ENCODE measurements at regions not wholly inside any gene's neighbourhood (a gene's known extent, or its start where the extent isn't known, plus 50 kb on each side); places are given as distances from the start of the nearest gene placed in this dataset.

GRCh38 chr11:70616317-70616716 is 218.0 kb downstream of the CTTN start:
- Histone ChIP-seq H3K18ac (ENCODE audit: low read length) (peak overlapping the region; percentile 48), H4K8ac (ENCODE audit: low read depth, low read length) (no peak overlapping the region), H2AFZ (ENCODE audit: low read length) (no peak overlapping the region), H3K79me1 (ENCODE audit: low read depth, low read length) (no peaks in the 10 kb centered on the region), H4K91ac (ENCODE audit: low read depth, low read length, poor library complexity) (no peak overlapping the region), H3K4me2 (ENCODE audit: insufficient read depth, low read length, poor library complexity, severe bottlenecking) (no peak overlapping the region), H3K4ac (ENCODE audit: low read length) (no peak overlapping the region), H3K9ac (ENCODE audit: low read depth, low read length, poor library complexity) (no peak overlapping the region), H2BK12ac (ENCODE audit: low read length) (no peak overlapping the region), H3K27ac (replicated peaks; ENCODE audit: low read length) (no peak overlapping the region), H2BK120ac (ENCODE audit: low read depth, low read length) (no peak overlapping the region), H3K14ac (ENCODE audit: low read length) (no peak overlapping the region), H2BK15ac (ENCODE audit: low read length) (no peak overlapping the region), H3K4me3 (ENCODE audit: low read length in 2 of 2) (no peak overlapping the region), H2BK5ac (ENCODE audit: low read length) (peak overlapping the region; percentile 45), H3K27me3 (ENCODE audit: control insufficient read depth in 3 of 3, insufficient read depth in 3 of 3, low read depth in 1 of 3, low read length in 3 of 3) (no peaks in the 10 kb centered on the region), H2AK5ac (ENCODE audit: low read depth, low read length) (peak overlapping the region; percentile 24), H3K9me3 (replicated peaks in 1 of 2; ENCODE audit: control insufficient read depth in 2 of 2, insufficient read depth in 1 of 2, low read depth in 1 of 2, low read length in 2 of 2) (peaks cover 3 to 10% of the 10 kb centered on the region in 2 donors), H3K36me3 (replicated peaks in 1 of 2; ENCODE audit: control insufficient read depth in 2 of 2, insufficient read depth in 2 of 2, low read length in 2 of 2) (no peaks in the 10 kb centered on the region), H3K23ac (ENCODE audit: low read depth, low read length, poor library complexity) (peak overlapping the region; percentile 45), H3K4me1 (ENCODE audit: control insufficient read depth in 2 of 2, insufficient read depth in 1 of 2, low read depth in 1 of 2, low read length in 2 of 2) (peaks cover 12 to 21% of the 10 kb centered on the region in 2 donors)
- no peak for DNase-seq (ENCODE audit: low spot score)
- WGBS, 2 donors (ENCODE audit: extremely low coverage in 2 of 2, insufficient read length in 2 of 2, insufficient replicate concordance in 1 of 2) = no CpG with 5 or more reads among the region's 7 CpGs

- Histone ChIP-seq H3K4ac (ENCODE audit: low read length) (no peak overlapping the region), H3K18ac (ENCODE audit: low read length) (peak overlapping the region; percentile 15), H3K9ac (ENCODE audit: low read depth, low read length, poor library complexity) (no peak overlapping the region), H3K4me3 (ENCODE audit: low read length in 2 of 2) (peak overlapping the region in 1 of 2 donors; percentile 60), H4K91ac (ENCODE audit: low read depth, low read length, poor library complexity) (no peak overlapping the region), H2BK12ac (ENCODE audit: low read length) (no peak overlapping the region), H4K8ac (ENCODE audit: low read depth, low read length) (no peak overlapping the region), H3K9me3 (replicated peaks in 1 of 2; ENCODE audit: control insufficient read depth in 2 of 2, insufficient read depth in 1 of 2, low read depth in 1 of 2, low read length in 2 of 2) (peaks cover 3 to 10% of the 10 kb centered on the region in 2 donors), H2BK120ac (ENCODE audit: low read depth, low read length) (no peak overlapping the region), H3K4me2 (ENCODE audit: insufficient read depth, low read length, poor library complexity, severe bottlenecking) (no peak overlapping the region), H2BK15ac (ENCODE audit: low read length) (no peak overlapping the region), H2AFZ (ENCODE audit: low read length) (no peak overlapping the region), H3K27me3 (ENCODE audit: control insufficient read depth in 3 of 3, insufficient read depth in 3 of 3, low read depth in 1 of 3, low read length in 3 of 3) (no peaks in the 10 kb centered on the region), H3K79me1 (ENCODE audit: low read depth, low read length) (no peaks in the 10 kb centered on the region), H3K14ac (ENCODE audit: low read length) (no peak overlapping the region), H3K23ac (ENCODE audit: low read depth, low read length, poor library complexity) (no peak overlapping the region), H3K36me3 (replicated peaks in 1 of 2; ENCODE audit: control insufficient read depth in 2 of 2, insufficient read depth in 2 of 2, low read length in 2 of 2) (no peaks in the 10 kb centered on the region), H2AK5ac (ENCODE audit: low read depth, low read length) (no peak overlapping the region), H2BK5ac (ENCODE audit: low read length) (peak overlapping the region; percentile 45), H3K4me1 (ENCODE audit: control insufficient read depth in 2 of 2, insufficient read depth in 1 of 2, low read depth in 1 of 2, low read length in 2 of 2) (peaks cover 7 to 21% of the 10 kb centered on the region in 2 donors), H3K27ac (replicated peaks; ENCODE audit: low read length) (no peak overlapping the region)
- no CpG with 5 or more reads among the region's 12 CpGs for WGBS, 2 donors (ENCODE audit: extremely low coverage in 2 of 2, insufficient read length in 2 of 2, insufficient replicate concordance in 1 of 2)
- no peak for DNase-seq (ENCODE audit: low spot score)
Observed at GRCh38 chr11:70616938-70617654, 218.8 kb downstream of the CTTN start.

- no peak overlapping the region for H2AFZ ChIP-seq (ENCODE audit: low read length)
- WGBS, 2 donors (ENCODE audit: extremely low coverage in 2 of 2, insufficient read length in 2 of 2, insufficient replicate concordance in 1 of 2) = no CpG with 5 or more reads among the region's 22 CpGs
- no peak overlapping the region for H2BK15ac ChIP-seq (ENCODE audit: low read length)
- H3K4me1 ChIP-seq (ENCODE audit: control insufficient read depth in 2 of 2, insufficient read depth in 1 of 2, low read depth in 1 of 2, low read length in 2 of 2) = peaks cover 3 to 17% of the 10 kb centered on the region in 2 donors
- H3K9me3 ChIP-seq (replicated peaks in 1 of 2; ENCODE audit: control insufficient read depth in 2 of 2, insufficient read depth in 1 of 2, low read depth in 1 of 2, low read length in 2 of 2) = peaks cover 3 to 10% of the 10 kb centered on the region in 2 donors
- H4K8ac ChIP-seq (ENCODE audit: low read depth, low read length) = no peak overlapping the region
- no peak overlapping the region for H3K23ac ChIP-seq (ENCODE audit: low read depth, low read length, poor library complexity)
- H2BK5ac ChIP-seq (ENCODE audit: low read length) = no peak overlapping the region
- H3K4me2 ChIP-seq (ENCODE audit: insufficient read depth, low read length, poor library complexity, severe bottlenecking) = no peak overlapping the region
- H4K91ac ChIP-seq (ENCODE audit: low read depth, low read length, poor library complexity) = no peak overlapping the region
- no peak overlapping the region for H3K9ac ChIP-seq (ENCODE audit: low read depth, low read length, poor library complexity)
- H2AK5ac ChIP-seq (ENCODE audit: low read depth, low read length) = no peak overlapping the region
- no peak overlapping the region for H3K27ac ChIP-seq (replicated peaks; ENCODE audit: low read length)
- H3K79me1 ChIP-seq (ENCODE audit: low read depth, low read length) = no peaks in the 10 kb centered on the region
- no peak overlapping the region for H3K14ac ChIP-seq (ENCODE audit: low read length)
- H3K4ac ChIP-seq (ENCODE audit: low read length) = no peak overlapping the region
- DNase-seq (ENCODE audit: low spot score) = no peak
- peak overlapping the region; percentile 58 for H3K18ac ChIP-seq (ENCODE audit: low read length)
- no peak overlapping the region for H2BK12ac ChIP-seq (ENCODE audit: low read length)
- no peak overlapping the region for H3K4me3 ChIP-seq (ENCODE audit: low read length in 2 of 2)
- H3K27me3 ChIP-seq (ENCODE audit: control insufficient read depth in 3 of 3, insufficient read depth in 3 of 3, low read depth in 1 of 3, low read length in 3 of 3) = no peaks in the 10 kb centered on the region
- H3K36me3 ChIP-seq (replicated peaks in 1 of 2; ENCODE audit: control insufficient read depth in 2 of 2, insufficient read depth in 2 of 2, low read length in 2 of 2) = no peaks in the 10 kb centered on the region
- H2BK120ac ChIP-seq (ENCODE audit: low read depth, low read length) = no peak overlapping the region
Observed at GRCh38 chr11:70618431-70619101, 220.2 kb downstream of the CTTN start.

GRCh38 chr11:70619591-70619990 is 221.3 kb downstream of the CTTN start:
- Histone ChIP-seq H2BK12ac (ENCODE audit: low read length) (no peak overlapping the region), H2BK5ac (ENCODE audit: low read length) (no peak overlapping the region), H3K14ac (ENCODE audit: low read length) (no peak overlapping the region), H3K4me2 (ENCODE audit: insufficient read depth, low read length, poor library complexity, severe bottlenecking) (no peak overlapping the region), H3K79me1 (ENCODE audit: low read depth, low read length) (peaks cover 3% of the 10 kb centered on the region), H2AFZ (ENCODE audit: low read length) (no peak overlapping the region), H3K27ac (replicated peaks; ENCODE audit: low read length) (no peak overlapping the region), H4K8ac (ENCODE audit: low read depth, low read length) (no peak overlapping the region), H2AK5ac (ENCODE audit: low read depth, low read length) (peak overlapping the region; percentile 8), H2BK120ac (ENCODE audit: low read depth, low read length) (no peak overlapping the region), H3K23ac (ENCODE audit: low read depth, low read length, poor library complexity) (peak overlapping the region; percentile 83), H3K4me3 (ENCODE audit: low read length in 2 of 2) (no peak overlapping the region), H3K27me3 (ENCODE audit: control insufficient read depth in 3 of 3, insufficient read depth in 3 of 3, low read depth in 1 of 3, low read length in 3 of 3) (no peaks in the 10 kb centered on the region), H3K4me1 (ENCODE audit: control insufficient read depth in 2 of 2, insufficient read depth in 1 of 2, low read depth in 1 of 2, low read length in 2 of 2) (peaks cover 3 to 11% of the 10 kb centered on the region in 2 donors), H3K4ac (ENCODE audit: low read length) (no peak overlapping the region), H3K9ac (ENCODE audit: low read depth, low read length, poor library complexity) (no peak overlapping the region), H3K18ac (ENCODE audit: low read length) (peak overlapping the region; percentile 44), H4K91ac (ENCODE audit: low read depth, low read length, poor library complexity) (no peak overlapping the region), H3K36me3 (replicated peaks in 1 of 2; ENCODE audit: control insufficient read depth in 2 of 2, insufficient read depth in 2 of 2, low read length in 2 of 2) (no peaks in the 10 kb centered on the region), H2BK15ac (ENCODE audit: low read length) (no peak overlapping the region), H3K9me3 (replicated peaks in 1 of 2; ENCODE audit: control insufficient read depth in 2 of 2, insufficient read depth in 1 of 2, low read depth in 1 of 2, low read length in 2 of 2) (peaks cover 3 to 10% of the 10 kb centered on the region in 2 donors)
- WGBS, 2 donors (ENCODE audit: extremely low coverage in 2 of 2, insufficient read length in 2 of 2, insufficient replicate concordance in 1 of 2) = no CpG with 5 or more reads among the region's 7 CpGs
- DNase-seq (ENCODE audit: low spot score) = no peak
